ENCODE measurements at regions not wholly inside any gene's neighbourhood (a gene's known extent, or its start where the extent isn't known, plus 50 kb on each side); places are given as distances from the start of the nearest gene placed in this dataset.

DNA sequence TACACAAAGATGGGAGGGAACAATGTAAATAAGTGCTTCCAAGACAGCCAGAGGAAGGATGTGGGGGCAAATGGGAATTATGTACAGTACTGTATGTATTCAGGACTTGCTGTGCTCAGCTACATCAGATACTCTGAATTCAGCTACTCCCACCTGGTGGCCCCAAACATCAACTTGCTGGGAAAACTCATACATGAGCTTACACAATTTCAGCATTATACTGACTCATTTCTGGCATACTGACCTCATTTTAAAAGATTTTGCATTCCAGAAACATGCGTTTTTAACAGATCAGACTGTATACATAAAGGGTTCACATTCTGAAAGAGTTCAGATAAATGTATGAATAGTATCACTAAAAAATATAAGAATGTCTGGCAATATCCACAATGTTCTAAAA lies 59.7 kb downstream of the GPX5 start:
- Histone ChIP-seq H3K4me3 (ENCODE audit: low read depth in 1 of 3, low read length in 3 of 3) (no peak overlapping the region), H3K36me3 (ENCODE audit: control insufficient read depth in 3 of 3, insufficient read depth in 2 of 3, low read depth in 1 of 3, low read length in 3 of 3) (no peaks in the 10 kb centered on the region), H3K27me3 (ENCODE audit: control insufficient read depth in 3 of 3, insufficient read depth in 3 of 3, low read length in 3 of 3) (peaks cover 0 to 21% (median 12%) of the 10 kb centered on the region in 3 donors), H3K27ac (ENCODE audit: low read depth in 1 of 3, low read length in 2 of 3) (no peak overlapping the region), H3K9me3 (ENCODE audit: control insufficient read depth in 2 of 2, insufficient read depth in 1 of 2, low read depth in 1 of 2, low read length in 1 of 2) (no peaks in the 10 kb centered on the region), H3K4me1 (ENCODE audit: control insufficient read depth in 3 of 3, insufficient read depth in 2 of 3, low read depth in 1 of 3, low read length in 2 of 3) (peaks cover 0 to 14% (median 1%) of the 10 kb centered on the region in 3 donors)
- FAIRE-seq (no peak), DNase-seq (no peak)
- WGBS, 3 donors = 51 to 62% (median 60%) methylated on average over 1 of the region's 1 CpG

DNA sequence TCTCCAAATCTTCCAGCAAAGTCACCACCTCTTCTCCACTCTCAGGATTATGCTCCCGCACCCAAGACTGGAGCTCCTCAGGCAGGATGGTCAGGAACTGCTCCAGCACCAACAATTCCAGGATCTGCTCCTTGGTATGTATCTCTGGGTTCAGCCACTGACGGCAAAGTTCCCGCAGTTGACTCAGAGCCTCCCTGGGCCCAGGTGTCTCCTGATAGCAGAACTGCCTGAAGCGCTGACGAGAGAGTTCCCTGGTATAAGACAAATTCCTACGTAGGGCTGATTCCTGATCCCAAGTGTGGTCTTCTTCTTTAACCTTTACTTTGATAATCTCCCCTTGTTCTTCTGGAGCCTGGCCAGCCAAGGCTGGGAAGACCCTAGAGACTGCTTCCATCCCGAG lies 60.6 kb downstream of the GPX5 start:
- no peaks in the 10 kb centered on the region for H3K36me3 ChIP-seq (ENCODE audit: control insufficient read depth in 3 of 3, insufficient read depth in 2 of 3, low read depth in 1 of 3, low read length in 3 of 3)
- H3K4me1 ChIP-seq (ENCODE audit: control insufficient read depth in 3 of 3, insufficient read depth in 2 of 3, low read depth in 1 of 3, low read length in 2 of 3) = peaks cover 0 to 14% (median 1%) of the 10 kb centered on the region in 3 donors
- FAIRE-seq (no peak), DNase-seq (peak; percentile 2 to 66)
- 41 to 64% (median 49%) methylated on average over 7 of the region's 7 CpGs for WGBS, 3 donors
- H3K4me3 ChIP-seq (ENCODE audit: low read depth in 1 of 3, low read length in 3 of 3) = peak overlapping the region in 2 of 3 donors; percentile 62 to 88
- peaks cover 0 to 23% (median 19%) of the 10 kb centered on the region in 3 donors for H3K27me3 ChIP-seq (ENCODE audit: control insufficient read depth in 3 of 3, insufficient read depth in 3 of 3, low read length in 3 of 3)
- no peaks in the 10 kb centered on the region for H3K9me3 ChIP-seq (ENCODE audit: control insufficient read depth in 2 of 2, insufficient read depth in 1 of 2, low read depth in 1 of 2, low read length in 1 of 2)
- H3K27ac ChIP-seq (ENCODE audit: low read depth in 1 of 3, low read length in 2 of 3) = peak overlapping the region in 1 of 3 donors; percentile 88

DNA sequence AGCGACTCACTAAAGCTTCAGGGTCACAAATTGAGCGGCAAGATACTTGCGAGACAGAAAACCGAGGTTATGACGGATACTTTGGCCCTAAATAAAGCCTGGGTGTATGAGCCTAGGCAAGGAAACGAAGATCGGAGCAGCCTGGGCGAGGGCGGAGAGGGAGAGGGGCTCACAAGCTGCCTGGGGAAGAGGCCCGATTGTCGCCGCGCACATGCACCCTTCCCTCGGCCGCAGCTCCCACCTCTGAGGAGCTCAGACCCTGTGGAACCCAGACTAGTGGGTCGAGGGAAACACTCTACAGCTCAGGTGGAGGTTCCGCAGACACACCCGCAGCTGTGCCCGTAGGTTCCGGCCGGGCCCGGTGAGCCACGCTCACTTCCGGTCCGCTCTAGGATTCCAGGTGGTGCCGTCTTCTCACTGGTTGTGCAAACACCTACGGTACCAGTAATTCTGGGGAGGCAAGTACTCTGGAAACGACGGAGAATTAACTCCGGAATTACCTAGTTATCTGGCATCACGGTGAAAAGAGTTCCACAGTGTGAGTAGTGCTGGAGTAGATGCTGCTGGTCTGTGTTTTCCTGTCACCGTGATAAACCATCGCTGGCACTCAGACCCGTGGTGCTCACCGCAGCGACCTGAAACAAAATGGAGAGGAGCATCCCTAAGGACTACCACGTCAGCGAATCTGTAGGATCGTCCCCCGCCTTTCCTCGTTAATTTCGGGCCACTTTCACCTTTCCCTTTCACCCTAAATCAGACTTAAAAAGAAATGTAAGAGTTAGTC lies 61.5 kb downstream of the GPX5 start:
- no peaks in the 10 kb centered on the region for H3K36me3 ChIP-seq (ENCODE audit: control insufficient read depth in 3 of 3, insufficient read depth in 2 of 3, low read depth in 1 of 3, low read length in 3 of 3)
- peak overlapping the region; percentile 46 to 88 (median 62) for H3K4me3 ChIP-seq (ENCODE audit: low read depth in 1 of 3, low read length in 3 of 3)
- H3K9me3 ChIP-seq (ENCODE audit: control insufficient read depth in 2 of 2, insufficient read depth in 1 of 2, low read depth in 1 of 2, low read length in 1 of 2) = no peaks in the 10 kb centered on the region
- FAIRE-seq = no peak
- H3K4me1 ChIP-seq (ENCODE audit: control insufficient read depth in 3 of 3, insufficient read depth in 2 of 3, low read depth in 1 of 3, low read length in 2 of 3) = peaks cover 0 to 14% (median 1%) of the 10 kb centered on the region in 3 donors
- peak; percentile 64 to 94 for DNase-seq
- peaks cover 0 to 23% (median 20%) of the 10 kb centered on the region in 3 donors for H3K27me3 ChIP-seq (ENCODE audit: control insufficient read depth in 3 of 3, insufficient read depth in 3 of 3, low read length in 3 of 3)
- 3 to 5% (median 4%) methylated on average over 42 of the region's 42 CpGs for WGBS, 3 donors
- H3K27ac ChIP-seq (ENCODE audit: low read depth in 1 of 3, low read length in 2 of 3) = peak overlapping the region in 1 of 3 donors; percentile 88

DNA sequence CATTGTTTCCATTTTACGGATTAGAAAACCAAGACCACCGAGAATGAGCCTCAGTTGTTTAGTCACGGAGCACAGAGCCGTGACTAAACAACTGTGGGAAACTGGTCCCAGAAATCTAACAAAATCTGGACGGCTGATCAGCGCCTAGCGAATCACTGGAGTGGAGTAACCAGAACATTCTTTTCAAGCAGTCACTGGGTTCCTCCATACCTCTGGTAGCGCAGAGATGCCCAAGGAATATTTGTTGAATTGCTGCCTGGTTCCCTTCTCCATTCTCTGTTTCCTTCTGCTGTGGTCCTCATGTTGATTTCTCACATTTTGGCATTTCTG lies 62.0 kb downstream of the GPX5 start:
- no peaks in the 10 kb centered on the region for H3K9me3 ChIP-seq (ENCODE audit: control insufficient read depth in 2 of 2, insufficient read depth in 1 of 2, low read depth in 1 of 2, low read length in 1 of 2)
- 20 to 22% (median 21%) methylated on average over 8 of the region's 8 CpGs for whole genome bisulfite sequencing, 3 donors
- DNase-seq (no peak), FAIRE-seq (no peak)
- H3K4me1 ChIP-seq (ENCODE audit: control insufficient read depth in 3 of 3, insufficient read depth in 2 of 3, low read depth in 1 of 3, low read length in 2 of 3) = peaks cover 0 to 14% (median 1%) of the 10 kb centered on the region in 3 donors
- H3K4me3 ChIP-seq (ENCODE audit: low read depth in 1 of 3, low read length in 3 of 3) = peak overlapping the region in 1 of 3 donors; percentile 88
- no peak overlapping the region for H3K27ac ChIP-seq (ENCODE audit: low read depth in 1 of 3, low read length in 2 of 3)
- no peaks in the 10 kb centered on the region for H3K36me3 ChIP-seq (ENCODE audit: control insufficient read depth in 3 of 3, insufficient read depth in 2 of 3, low read depth in 1 of 3, low read length in 3 of 3)
- H3K27me3 ChIP-seq (ENCODE audit: control insufficient read depth in 3 of 3, insufficient read depth in 3 of 3, low read length in 3 of 3) = peaks cover 0 to 23% (median 20%) of the 10 kb centered on the region in 3 donors

DNA sequence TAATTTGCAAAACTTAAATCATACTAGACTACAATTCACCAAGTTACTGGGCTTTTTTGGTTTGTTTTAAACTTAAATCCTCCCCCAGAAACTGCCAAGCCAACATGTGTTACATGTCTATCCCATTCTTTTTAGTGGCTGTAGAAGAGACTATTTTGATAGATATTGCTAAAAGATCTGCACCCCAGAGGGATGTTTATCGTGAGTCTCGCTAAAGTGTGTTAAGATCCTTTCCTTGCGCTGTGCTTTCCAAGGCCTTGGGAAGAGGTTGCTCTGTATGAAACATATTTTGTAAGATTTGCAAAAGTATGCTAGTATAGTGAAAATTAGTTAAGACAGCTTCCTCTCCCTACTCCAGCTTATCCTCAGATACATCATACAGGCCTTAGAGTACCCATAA lies 63.0 kb downstream of the GPX5 start:
- peaks cover 0 to 25% (median 22%) of the 10 kb centered on the region in 3 donors for H3K27me3 ChIP-seq (ENCODE audit: control insufficient read depth in 3 of 3, insufficient read depth in 3 of 3, low read length in 3 of 3)
- no peak overlapping the region for H3K27ac ChIP-seq (ENCODE audit: low read depth in 1 of 3, low read length in 2 of 3)
- no peak overlapping the region for H3K4me3 ChIP-seq (ENCODE audit: low read depth in 1 of 3, low read length in 3 of 3)
- H3K4me1 ChIP-seq (ENCODE audit: control insufficient read depth in 3 of 3, insufficient read depth in 2 of 3, low read depth in 1 of 3, low read length in 2 of 3) = peaks cover 0 to 14% (median 1%) of the 10 kb centered on the region in 3 donors
- no peak for FAIRE-seq
- DNase-seq = no peak
- no peaks in the 10 kb centered on the region for H3K9me3 ChIP-seq (ENCODE audit: control insufficient read depth in 2 of 2, insufficient read depth in 1 of 2, low read depth in 1 of 2, low read length in 1 of 2)
- no peaks in the 10 kb centered on the region for H3K36me3 ChIP-seq (ENCODE audit: control insufficient read depth in 3 of 3, insufficient read depth in 2 of 3, low read depth in 1 of 3, low read length in 3 of 3)
- 72 to 88% (median 81%) methylated on average over 3 of the region's 3 CpGs for WGBS, 3 donors

DNA sequence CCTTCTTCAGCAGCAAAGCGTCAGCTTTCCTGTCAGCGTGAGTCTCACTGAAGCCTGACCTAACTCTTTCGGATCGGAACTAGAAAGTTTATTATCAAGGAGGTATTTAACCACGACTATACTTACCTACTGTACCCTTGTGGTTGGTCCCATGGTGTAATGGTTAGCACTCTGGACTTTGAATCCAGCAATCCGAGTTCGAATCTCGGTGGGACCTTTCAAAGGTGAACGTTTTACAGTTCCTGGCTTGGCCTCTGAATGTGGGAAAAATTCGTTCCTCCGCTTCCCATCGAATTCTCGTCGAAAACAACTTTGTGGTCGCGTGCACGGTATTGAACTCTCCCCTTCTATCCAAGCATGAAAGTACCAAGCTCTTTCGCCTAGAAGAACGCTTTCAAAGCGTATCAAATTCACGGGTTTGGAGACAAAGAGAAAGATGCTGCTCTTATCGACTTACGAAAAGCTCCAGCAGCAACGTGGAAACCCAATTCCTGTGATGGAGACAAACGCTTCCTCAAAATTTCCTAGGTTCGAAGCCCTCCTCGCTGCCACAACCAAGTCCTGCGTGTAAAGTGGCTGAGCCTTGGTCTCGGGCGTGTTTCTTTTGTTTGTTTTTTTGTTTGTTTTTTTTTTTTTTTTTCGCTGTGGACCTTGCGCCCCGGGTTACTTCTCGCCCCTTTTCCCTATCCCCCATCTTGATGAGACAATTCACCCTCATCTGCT lies 63.7 kb downstream of the GPX5 start:
- H3K4me1 ChIP-seq (ENCODE audit: control insufficient read depth in 3 of 3, insufficient read depth in 2 of 3, low read depth in 1 of 3, low read length in 2 of 3) = peaks cover 0 to 14% (median 1%) of the 10 kb centered on the region in 3 donors
- peak overlapping the region in 1 of 3 donors; percentile 31 for H3K4me3 ChIP-seq (ENCODE audit: low read depth in 1 of 3, low read length in 3 of 3)
- H3K27ac ChIP-seq (ENCODE audit: low read depth in 1 of 3, low read length in 2 of 3) = peak overlapping the region in 1 of 3 donors; percentile 17
- no peaks in the 10 kb centered on the region for H3K36me3 ChIP-seq (ENCODE audit: control insufficient read depth in 3 of 3, insufficient read depth in 2 of 3, low read depth in 1 of 3, low read length in 3 of 3)
- H3K27me3 ChIP-seq (ENCODE audit: control insufficient read depth in 3 of 3, insufficient read depth in 3 of 3, low read length in 3 of 3) = peaks cover 0 to 27% (median 26%) of the 10 kb centered on the region in 3 donors
- FAIRE-seq (no peak), DNase-seq (peak; percentile 23 to 88)
- no peaks in the 10 kb centered on the region for H3K9me3 ChIP-seq (ENCODE audit: control insufficient read depth in 2 of 2, insufficient read depth in 1 of 2, low read depth in 1 of 2, low read length in 1 of 2)
- 3 to 8% (median 7%) methylated on average over 34 of the region's 34 CpGs for WGBS, 3 donors

DNA sequence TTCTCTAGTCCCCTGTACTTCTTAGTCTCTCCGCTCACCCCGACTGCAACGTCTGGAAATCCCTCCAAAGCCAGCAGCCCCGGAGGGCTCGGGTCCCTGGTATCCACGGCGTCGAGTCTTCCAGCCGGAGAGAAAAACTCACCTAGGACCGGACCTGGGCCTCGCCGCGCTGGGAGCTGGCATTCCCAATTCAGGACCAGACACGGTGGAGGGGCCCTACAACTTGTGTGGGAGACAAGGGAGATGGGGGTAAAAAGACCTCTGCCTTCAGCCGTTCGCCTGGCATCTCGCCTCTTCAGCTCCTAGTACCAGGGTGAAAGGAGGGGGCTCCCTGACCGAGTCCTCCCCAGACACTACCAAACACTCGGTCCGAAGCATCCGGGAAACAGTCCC lies 64.3 kb downstream of the GPX5 start:
- H3K36me3 ChIP-seq (ENCODE audit: control insufficient read depth in 3 of 3, insufficient read depth in 2 of 3, low read depth in 1 of 3, low read length in 3 of 3) = no peaks in the 10 kb centered on the region
- H3K4me1 ChIP-seq (ENCODE audit: control insufficient read depth in 3 of 3, insufficient read depth in 2 of 3, low read depth in 1 of 3, low read length in 2 of 3) = peaks cover 0 to 14% (median 1%) of the 10 kb centered on the region in 3 donors
- peaks cover 0 to 27% (median 26%) of the 10 kb centered on the region in 3 donors for H3K27me3 ChIP-seq (ENCODE audit: control insufficient read depth in 3 of 3, insufficient read depth in 3 of 3, low read length in 3 of 3)
- H3K27ac ChIP-seq (ENCODE audit: low read depth in 1 of 3, low read length in 2 of 3) = no peak overlapping the region
- no peak for DNase-seq
- no peaks in the 10 kb centered on the region for H3K9me3 ChIP-seq (ENCODE audit: control insufficient read depth in 2 of 2, insufficient read depth in 1 of 2, low read depth in 1 of 2, low read length in 1 of 2)
- 12 to 31% (median 27%) methylated on average over 21 of the region's 21 CpGs for WGBS, 3 donors
- no peak for FAIRE-seq
- peak overlapping the region in 1 of 3 donors; percentile 31 for H3K4me3 ChIP-seq (ENCODE audit: low read depth in 1 of 3, low read length in 3 of 3)

DNA sequence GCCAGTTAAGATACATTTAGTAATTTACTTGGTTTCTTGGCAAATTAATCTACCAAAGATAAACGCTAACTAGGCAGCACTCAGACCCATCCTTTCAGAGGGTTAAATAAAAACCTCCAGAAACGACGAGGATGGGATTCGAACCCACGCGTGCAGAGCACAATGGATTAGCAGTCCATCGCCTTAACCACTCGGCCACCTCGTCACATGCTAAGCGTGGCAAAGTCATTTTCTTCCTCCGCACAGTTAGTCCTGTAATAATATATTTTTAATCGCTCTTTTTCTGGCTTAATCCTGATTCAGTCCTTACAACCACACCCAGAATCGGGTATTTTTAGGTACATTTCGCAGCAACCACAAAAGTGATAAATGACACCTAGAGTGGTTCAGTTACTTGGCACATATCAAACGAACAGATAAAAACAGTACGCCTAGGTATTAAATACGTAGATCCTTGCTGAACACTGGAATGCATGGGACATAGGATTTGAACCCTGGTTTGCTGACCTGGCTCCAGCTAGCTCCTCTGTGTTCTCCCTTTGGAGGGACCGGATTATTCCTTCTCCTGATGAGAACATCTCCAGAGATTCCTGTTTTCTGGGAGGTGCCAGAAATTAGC lies 71.6 kb downstream of the GPX5 start:
- H3K27ac ChIP-seq (ENCODE audit: low read depth in 1 of 3, low read length in 2 of 3) = no peak overlapping the region
- peak overlapping the region in 1 of 3 donors; percentile 13 for H3K4me3 ChIP-seq (ENCODE audit: low read depth in 1 of 3, low read length in 3 of 3)
- FAIRE-seq = no peak
- peaks cover 0 to 24% (median 11%) of the 10 kb centered on the region in 3 donors for H3K27me3 ChIP-seq (ENCODE audit: control insufficient read depth in 3 of 3, insufficient read depth in 3 of 3, low read length in 3 of 3)
- H3K36me3 ChIP-seq (ENCODE audit: control insufficient read depth in 3 of 3, insufficient read depth in 2 of 3, low read depth in 1 of 3, low read length in 3 of 3) = no peaks in the 10 kb centered on the region
- no peaks in the 10 kb centered on the region for H3K9me3 ChIP-seq (ENCODE audit: control insufficient read depth in 2 of 2, insufficient read depth in 1 of 2, low read depth in 1 of 2, low read length in 1 of 2)
- 9 to 24% (median 19%) methylated on average over 18 of the region's 18 CpGs for WGBS, 3 donors
- no peaks in the 10 kb centered on the region for H3K4me1 ChIP-seq (ENCODE audit: control insufficient read depth in 3 of 3, insufficient read depth in 2 of 3, low read depth in 1 of 3, low read length in 2 of 3)
- no peak for DNase-seq
